Inferior parietal cortex (tissue), 1 donor: ENCODE measurements at regions not wholly inside any gene's neighbourhood (a gene's known extent, or its start where the extent isn't known, plus 50 kb on each side); places are given as distances from the start of the nearest gene placed in this dataset.

Experiments
- DNase-seq: peaks from one replicate; pipeline ENCODE4 v3.0.0-alpha.2; 2016; ENCODE audit errors: extremely low spot score

DNA sequence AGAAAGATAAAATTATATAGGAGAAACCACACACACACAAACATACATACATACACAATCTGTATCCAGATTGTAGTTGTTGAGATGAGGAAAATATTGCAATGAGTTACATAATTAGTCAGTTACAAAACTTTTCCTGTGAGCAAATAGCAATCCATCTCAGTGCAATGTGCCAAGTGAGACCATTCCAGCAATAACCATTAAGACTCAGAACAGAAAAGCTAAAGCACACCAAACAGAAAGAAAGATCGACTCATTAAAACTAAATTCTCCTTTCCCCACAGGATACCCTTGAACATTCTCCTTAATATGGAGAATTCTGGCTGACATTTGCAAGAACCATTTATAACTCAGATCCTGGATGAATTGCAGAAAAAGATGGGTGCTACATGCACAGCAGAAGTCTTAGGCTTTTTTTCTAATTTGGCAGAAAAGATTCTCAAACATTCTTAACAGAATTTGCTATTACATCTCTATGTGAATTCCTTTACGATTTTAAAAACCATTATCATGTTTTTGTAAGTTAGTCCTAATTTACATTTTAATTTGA, 1341.2 kb upstream of the SPRY2 start:
- DNase-seq = no peak

DNA sequence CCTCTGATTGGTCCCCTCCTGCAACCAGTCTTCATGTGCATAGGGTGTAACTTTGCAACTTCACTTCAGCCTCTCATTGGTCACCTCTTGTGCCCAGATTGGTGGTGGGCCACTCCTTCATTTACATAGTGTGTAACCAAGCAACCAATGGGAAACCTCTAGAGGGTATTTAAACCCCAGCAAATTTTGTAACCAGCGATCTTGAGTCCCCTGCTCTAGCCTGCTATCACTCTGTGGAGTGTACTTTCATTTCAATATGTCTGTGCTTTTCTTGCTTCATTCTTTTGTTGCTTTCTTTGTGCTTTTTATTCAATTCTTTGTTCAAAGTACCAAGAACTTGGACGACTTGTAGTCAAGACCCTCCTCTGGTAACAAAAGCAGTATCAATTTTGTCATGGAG, 1336.9 kb upstream of the SPRY2 start:
- DNase-seq = no peak

DNA sequence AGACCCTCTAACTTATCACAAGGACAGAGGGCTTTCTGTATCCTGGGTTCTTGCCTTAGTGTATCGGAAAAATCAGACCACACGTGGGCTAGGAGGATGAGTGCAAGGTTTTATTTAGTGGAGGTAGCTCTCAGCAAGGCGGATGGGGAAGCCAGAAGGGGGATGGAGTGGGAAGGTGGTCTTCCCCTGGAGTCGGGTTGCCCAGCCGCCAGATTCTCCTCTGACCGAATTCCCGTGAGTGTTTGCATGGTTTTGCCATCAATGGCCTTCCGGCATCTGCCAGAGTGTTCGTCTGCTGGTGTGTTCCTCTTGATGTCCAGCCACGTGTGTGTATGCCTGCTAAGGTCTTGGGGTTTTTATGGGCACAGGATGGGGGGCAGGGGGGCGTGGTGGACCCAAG, 1335.1 kb upstream of the SPRY2 start:
- no peak for DNase-seq

GRCh38 chr13:81671064-81671463, 1330.1 kb upstream of the SPRY2 start:
- DNase-seq = no peak

DNA sequence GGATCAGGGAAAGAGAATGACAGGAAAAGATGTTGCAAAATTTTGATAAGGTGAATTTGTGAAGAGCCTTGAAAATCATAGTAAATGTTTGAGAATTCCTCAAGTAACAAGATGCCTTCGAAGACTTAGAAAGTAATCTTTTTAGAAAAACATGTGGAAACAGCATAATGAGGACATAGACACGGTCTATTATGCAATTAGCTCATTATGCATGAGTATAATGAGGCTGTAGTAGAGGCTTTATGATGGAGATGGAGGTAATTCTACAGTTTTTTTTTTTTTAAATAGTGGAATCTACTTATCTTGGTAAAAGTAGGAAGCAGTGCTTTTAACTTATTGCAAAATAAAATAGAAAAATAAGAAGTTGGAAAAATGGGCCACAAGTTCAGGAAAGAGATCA, 1329.1 kb upstream of the SPRY2 start:
- DNase-seq = no peak

GRCh38 chr13:81664872-81665271, 1323.9 kb upstream of the SPRY2 start:
- DNase-seq = no peak

- no peak for DNase-seq
Measured at GRCh38 chr13:81659984-81660383, 1319.1 kb upstream of the SPRY2 start.

DNA sequence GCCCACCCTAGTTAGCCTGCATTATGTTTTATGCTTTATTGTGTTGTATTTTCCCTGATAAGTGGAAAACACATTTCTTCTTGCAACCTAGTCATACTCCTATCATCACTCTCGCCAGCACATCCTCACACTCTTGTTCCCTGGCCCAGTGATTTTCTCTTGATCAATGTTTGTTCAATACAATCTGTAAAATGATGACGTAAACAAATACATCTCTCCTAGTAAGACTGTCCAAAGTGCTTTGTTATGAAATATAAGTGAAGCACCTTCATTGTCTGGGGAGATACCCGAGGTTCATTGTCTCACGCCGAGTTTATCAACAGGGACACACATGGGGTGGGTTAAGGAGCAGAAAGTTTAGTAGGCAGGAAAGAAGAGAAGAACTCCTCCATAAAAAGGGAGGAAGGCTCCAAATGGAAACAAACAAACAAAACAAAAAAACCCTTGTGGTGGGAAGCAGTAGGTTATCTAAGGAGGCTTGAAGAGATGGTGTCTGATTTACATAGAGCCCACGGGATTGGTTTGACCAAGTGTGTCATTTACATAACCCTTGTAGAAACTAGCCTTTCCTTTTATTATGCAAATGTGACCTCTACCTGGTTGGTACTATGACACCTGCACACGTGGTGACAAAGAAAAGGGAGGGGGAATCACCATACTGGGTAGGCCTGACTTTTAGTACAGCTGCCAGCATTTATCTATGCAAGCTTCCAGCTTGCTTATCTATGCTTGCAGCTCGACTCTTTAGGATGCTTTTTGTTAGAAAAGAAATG, 1317.9 kb upstream of the SPRY2 start:
- no peak for DNase-seq

- no peak for DNase-seq
Measured at GRCh38 chr13:81639984-81640582, 1299.2 kb upstream of the SPRY2 start.

- no peak for DNase-seq
Measured at GRCh38 chr13:81637457-81637856, 1296.5 kb upstream of the SPRY2 start.

GRCh38 chr13:81636120-81636519, 1295.2 kb upstream of the SPRY2 start:
- DNase-seq = no peak

DNA sequence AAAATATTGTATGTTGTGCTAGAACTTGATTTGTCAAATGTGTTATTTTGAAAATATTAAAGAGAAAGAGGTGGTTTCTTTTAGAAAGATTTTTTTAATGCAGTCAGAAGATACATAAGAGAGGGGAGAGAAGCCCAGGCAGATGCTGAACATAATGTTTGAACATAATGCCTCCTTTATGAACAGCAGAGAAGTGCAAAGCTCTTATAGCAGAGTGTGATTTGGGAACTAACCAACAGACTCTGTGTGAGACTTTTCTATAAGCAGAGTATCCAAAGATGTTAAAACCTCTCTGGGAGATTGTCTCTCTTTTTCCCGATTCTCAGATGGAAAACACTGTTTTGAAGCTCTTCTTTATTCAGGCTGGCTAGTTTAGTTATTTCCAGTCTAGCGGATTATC, 1274.1 kb upstream of the SPRY2 start:
- DNase-seq = peak; percentile 13

GRCh38 chr13:81610644-81611043, 1269.7 kb upstream of the SPRY2 start:
- DNase-seq = no peak

- no peak for DNase-seq
Measured at GRCh38 chr13:81609335-81609734, 1268.4 kb upstream of the SPRY2 start.

GRCh38 chr13:81606074-81606473, 1265.1 kb upstream of the SPRY2 start:
- no peak for DNase-seq

- DNase-seq = no peak
Measured at GRCh38 chr13:81602241-81602640, 1261.3 kb upstream of the SPRY2 start.

DNA sequence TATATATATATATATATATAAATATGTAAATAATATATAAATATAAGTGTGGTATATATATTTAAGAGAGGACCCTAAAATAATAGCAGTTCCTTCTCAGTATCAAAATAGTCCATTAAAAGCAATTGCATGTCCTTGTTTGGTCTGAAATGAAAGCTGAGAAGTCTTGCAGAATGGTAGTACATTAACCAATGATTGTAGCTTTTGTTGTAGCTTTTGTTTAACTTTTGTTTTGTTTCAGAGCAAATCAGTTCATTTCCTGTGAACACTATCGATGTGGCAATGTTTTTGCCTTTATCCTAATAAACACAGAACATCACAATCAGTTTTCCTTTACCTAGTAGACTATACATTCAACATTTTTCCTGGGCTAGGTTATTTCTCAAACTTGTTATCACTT, 1256.2 kb upstream of the SPRY2 start:
- DNase-seq = no peak

GRCh38 chr13:81596224-81596753, 1255.4 kb upstream of the SPRY2 start:
- DNase-seq = no peak

- no peak for DNase-seq
Measured at GRCh38 chr13:81591528-81592220, 1250.7 kb upstream of the SPRY2 start.

GRCh38 chr13:81582381-81582780, 1241.5 kb upstream of the SPRY2 start:
- no peak for DNase-seq

DNA sequence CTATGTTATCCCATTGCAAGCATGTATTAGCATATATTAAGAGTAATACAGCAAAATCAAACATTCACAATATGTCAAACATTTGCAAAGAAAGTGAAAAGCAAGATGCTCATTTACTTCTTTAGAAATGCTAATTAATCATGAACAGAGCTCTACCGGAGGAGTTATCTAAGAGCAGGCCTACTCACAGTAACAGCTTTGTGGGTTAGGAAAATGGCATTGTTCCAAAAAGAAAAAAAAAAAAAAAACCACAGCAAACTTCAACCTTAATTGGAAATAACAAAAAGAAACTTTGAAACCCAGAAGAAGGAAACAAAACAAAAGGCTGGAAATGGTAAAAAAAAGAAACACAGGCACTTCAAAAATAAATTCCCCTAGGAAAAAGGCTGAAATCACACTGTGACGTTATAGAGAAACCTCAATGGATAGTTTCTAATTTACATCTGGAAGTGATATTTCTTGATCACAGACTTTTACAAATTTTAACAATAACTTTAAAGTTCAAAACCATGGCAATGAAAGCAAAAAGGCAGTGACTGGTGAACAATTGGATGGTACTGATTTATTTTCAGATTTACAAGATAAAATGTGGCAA, 1236.8 kb upstream of the SPRY2 start:
- no peak for DNase-seq

GRCh38 chr13:81568824-81569223, 1227.9 kb upstream of the SPRY2 start:
- no peak for DNase-seq
